Tibial nerve (tissue), 4 donors: ENCODE measurements at regions not wholly inside any gene's neighbourhood (a gene's known extent, or its start where the extent isn't known, plus 50 kb on each side); places are given as distances from the start of the nearest gene placed in this dataset.

Experiments
- EP300 ChIP-seq, 2 donors: sonication (generic); formaldehyde crosslinking; IDR thresholded peaks; one replicate each; pipeline ENCODE4 v1.6.1; 2017; ENCODE audit warnings: antibody characterized with exemption in 2 of 2, mild to moderate bottlenecking in 1 of 2
- TF ChIP-seq, protein P1 (sequence below), 5 experiments: fragments of 200-600 bp in 3 of 5; fragments of 450-650 bp in 2 of 5; sonication (generic) in 3 of 5; IDR thresholded peaks; one replicate each; pipeline ENCODE4 v1.5.1; 2016 to 2019; ENCODE audit warnings: antibody characterized with exemption in 5 of 5, mild to moderate bottlenecking in 3 of 5, moderate library complexity in 2 of 5

DNA sequence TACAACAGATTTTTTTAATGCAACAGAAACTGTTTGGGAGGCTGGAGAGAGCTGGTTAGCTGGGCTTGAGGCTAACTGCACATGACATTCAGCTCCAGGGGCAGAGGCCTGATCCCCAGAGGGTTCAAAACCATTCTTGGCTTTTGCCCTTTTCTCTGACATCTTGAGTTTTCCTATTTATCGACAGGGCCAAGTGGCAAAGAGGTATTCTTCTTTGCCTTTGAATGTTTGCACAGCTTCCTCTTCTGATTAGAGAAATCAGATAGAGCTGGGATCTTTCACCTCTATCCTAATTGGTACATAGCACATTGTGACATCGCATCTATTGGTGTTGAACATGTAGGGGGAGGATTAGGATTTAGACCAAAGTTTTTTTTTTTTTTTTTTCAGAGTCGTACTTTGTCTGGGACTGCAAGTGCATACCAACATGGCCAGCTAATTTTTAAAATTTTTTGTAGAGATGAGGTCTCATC is 143.7 kb downstream of the ACTBL2 start:
- TF ChIP-seq, protein P1, sequence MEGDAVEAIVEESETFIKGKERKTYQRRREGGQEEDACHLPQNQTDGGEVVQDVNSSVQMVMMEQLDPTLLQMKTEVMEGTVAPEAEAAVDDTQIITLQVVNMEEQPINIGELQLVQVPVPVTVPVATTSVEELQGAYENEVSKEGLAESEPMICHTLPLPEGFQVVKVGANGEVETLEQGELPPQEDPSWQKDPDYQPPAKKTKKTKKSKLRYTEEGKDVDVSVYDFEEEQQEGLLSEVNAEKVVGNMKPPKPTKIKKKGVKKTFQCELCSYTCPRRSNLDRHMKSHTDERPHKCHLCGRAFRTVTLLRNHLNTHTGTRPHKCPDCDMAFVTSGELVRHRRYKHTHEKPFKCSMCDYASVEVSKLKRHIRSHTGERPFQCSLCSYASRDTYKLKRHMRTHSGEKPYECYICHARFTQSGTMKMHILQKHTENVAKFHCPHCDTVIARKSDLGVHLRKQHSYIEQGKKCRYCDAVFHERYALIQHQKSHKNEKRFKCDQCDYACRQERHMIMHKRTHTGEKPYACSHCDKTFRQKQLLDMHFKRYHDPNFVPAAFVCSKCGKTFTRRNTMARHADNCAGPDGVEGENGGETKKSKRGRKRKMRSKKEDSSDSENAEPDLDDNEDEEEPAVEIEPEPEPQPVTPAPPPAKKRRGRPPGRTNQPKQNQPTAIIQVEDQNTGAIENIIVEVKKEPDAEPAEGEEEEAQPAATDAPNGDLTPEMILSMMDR (IDR thresholded peaks at IDR 0.05), result no peak
- TF ChIP-seq EP300 (IDR thresholded peaks at IDR 0.05), result no peak
